GM19455 (cell line): ENCODE measurements at regions not wholly inside any gene's neighbourhood (a gene's known extent, or its start where the extent isn't known, plus 50 kb on each side); places are given as distances from the start of the nearest gene placed in this dataset.
"Not testable (repeated sequence)": the region's sequence is repeated elsewhere in the genome, so short reads cannot be mapped to it uniquely, and the experiment has no call there.

ENCODE experiments used
- ATAC-seq: cut with Tn5 transposase; IDR thresholded peaks from one replicate; pipeline ENCODE4 v1.9.1; 2021; ENCODE audit not compliant: unreplicated experiment

GRCh38 chr12:83656004-83656403 is 969.3 kb downstream of the TMTC2 start:
- no peak for ATAC-seq

- no peak for ATAC-seq
Observed at GRCh38 chr12:83642205-83642604, 955.5 kb downstream of the TMTC2 start.

GRCh38 chr12:83641789-83642188 is 955.1 kb downstream of the TMTC2 start:
- ATAC-seq = no peak

- ATAC-seq = no peak
Observed at GRCh38 chr12:83634726-83635267, 948.1 kb downstream of the TMTC2 start.

- ATAC-seq = no peak
Observed at GRCh38 chr12:83630526-83630925, 943.8 kb downstream of the TMTC2 start.

GRCh38 chr12:83629931-83630330 is 943.2 kb downstream of the TMTC2 start:
- no peak for ATAC-seq

GRCh38 chr12:83622205-83622604 is 935.5 kb downstream of the TMTC2 start:
- no peak for ATAC-seq

- ATAC-seq = no peak
Observed at GRCh38 chr12:83619973-83620372, 933.3 kb downstream of the TMTC2 start.

- ATAC-seq = no peak
Observed at GRCh38 chr12:83615152-83615551, 928.4 kb downstream of the TMTC2 start.

- no peak for ATAC-seq
Observed at GRCh38 chr12:83613586-83614110, 926.9 kb downstream of the TMTC2 start.

- no peak for ATAC-seq
Observed at GRCh38 chr12:83603106-83603505, 916.4 kb downstream of the TMTC2 start.

GRCh38 chr12:83575326-83575725 is 888.6 kb downstream of the TMTC2 start:
- no peak for ATAC-seq

GRCh38 chr12:83574142-83574541 is 887.4 kb downstream of the TMTC2 start:
- ATAC-seq = no peak

GRCh38 chr12:83573671-83574070 is 887.0 kb downstream of the TMTC2 start:
- no peak for ATAC-seq

GRCh38 chr12:83559650-83560049 is 872.9 kb downstream of the TMTC2 start:
- no peak for ATAC-seq

- ATAC-seq = not testable (repeated sequence)
Observed at GRCh38 chr12:83556040-83556439, 869.3 kb downstream of the TMTC2 start.

- ATAC-seq = no peak
Observed at GRCh38 chr12:83541446-83541845, 854.7 kb downstream of the TMTC2 start.

GRCh38 chr12:83538361-83538965 is 851.8 kb downstream of the TMTC2 start:
- ATAC-seq = no peak

- ATAC-seq = no peak
Observed at GRCh38 chr12:83537428-83538053, 850.8 kb downstream of the TMTC2 start.

GRCh38 chr12:83536496-83536895 is 849.8 kb downstream of the TMTC2 start:
- no peak for ATAC-seq

GRCh38 chr12:83528571-83528970 is 841.9 kb downstream of the TMTC2 start:
- no peak for ATAC-seq

GRCh38 chr12:83527810-83528209 is 841.1 kb downstream of the TMTC2 start:
- ATAC-seq = no peak
